ENCODE measurements at regions not wholly inside any gene's neighbourhood (a gene's known extent, or its start where the extent isn't known, plus 50 kb on each side); places are given as distances from the start of the nearest gene placed in this dataset.
"Not testable (repeated sequence)": the region's sequence is repeated elsewhere in the genome, so short reads cannot be mapped to it uniquely, and the experiment has no call there.

DNA sequence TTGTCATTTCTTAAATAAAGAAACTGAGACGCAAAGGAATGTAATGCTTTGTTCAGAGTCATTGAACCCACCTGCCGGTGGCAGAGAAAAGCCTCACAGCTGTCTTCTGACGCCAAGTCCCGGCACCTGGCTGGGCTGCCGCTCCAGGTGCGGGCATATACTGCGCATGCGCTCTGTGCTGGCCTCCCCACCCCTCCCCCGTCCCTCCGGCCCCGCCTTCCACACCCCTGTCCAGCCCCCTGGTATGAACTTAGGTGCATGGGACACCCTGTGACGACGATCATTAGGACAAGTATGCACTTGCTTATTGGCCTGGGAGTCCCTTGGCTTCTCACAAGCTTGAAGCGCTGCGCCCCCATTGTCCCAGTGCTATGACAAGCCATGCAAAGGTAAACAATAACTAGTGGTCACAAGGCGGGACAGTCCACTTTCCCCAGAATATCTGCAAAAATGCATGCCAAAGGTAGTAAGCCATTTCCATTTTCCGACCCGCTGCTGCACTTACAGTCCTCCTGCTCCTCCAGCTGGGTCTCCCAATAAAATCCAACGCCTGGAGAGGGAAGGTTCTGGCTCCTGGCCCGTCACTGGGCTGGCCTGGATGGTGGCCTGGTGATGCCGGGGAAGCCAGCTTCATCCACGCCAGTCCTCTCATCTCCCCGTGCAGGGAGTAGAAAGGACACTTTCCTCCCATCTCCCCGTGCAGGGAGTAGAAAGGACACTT is 100.4 kb downstream of the PSMG1 start:
- no peak for DNase-seq (ENCODE audit: low spot score)

DNA sequence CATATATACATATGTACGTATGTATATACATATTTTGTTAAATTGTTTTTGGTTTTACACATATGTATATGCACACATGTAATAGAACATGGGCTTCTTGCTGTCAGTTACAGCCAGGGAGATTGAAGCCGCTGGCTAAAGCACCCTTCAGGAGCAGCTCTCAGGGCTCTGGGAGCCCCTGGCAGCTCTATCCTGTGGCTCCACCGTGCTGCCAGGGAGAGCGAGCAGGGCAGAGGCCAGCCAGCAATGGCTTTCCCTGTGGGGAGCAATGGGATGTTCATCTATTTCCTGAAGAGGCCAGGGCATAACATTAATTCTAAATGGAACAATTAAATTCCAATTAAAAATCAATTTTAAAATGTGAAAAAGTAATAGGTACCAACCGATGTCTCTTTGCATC is 102.9 kb downstream of the PSMG1 start:
- no peak for DNase-seq (ENCODE audit: low spot score)

DNA sequence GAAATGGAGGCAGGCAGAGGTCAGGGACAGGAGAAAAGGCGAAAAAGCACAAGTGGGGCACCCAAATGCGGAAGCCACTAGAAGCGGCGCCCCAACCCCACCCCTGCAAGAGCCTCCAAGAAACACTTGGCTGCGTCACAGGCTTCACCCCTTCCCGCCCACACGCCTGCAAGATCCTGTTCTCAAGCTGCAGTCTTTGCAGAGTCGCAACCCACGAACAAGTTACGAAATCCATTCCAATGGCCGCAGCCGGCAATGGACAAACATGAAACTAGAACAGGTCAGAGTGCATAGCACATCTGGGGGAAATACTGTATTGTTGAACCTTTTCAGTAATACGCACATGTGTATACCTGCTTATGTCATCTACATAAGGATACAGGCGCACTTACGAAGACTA is 103.6 kb downstream of the PSMG1 start:
- peak; percentile 74 for DNase-seq (ENCODE audit: low spot score)

DNA sequence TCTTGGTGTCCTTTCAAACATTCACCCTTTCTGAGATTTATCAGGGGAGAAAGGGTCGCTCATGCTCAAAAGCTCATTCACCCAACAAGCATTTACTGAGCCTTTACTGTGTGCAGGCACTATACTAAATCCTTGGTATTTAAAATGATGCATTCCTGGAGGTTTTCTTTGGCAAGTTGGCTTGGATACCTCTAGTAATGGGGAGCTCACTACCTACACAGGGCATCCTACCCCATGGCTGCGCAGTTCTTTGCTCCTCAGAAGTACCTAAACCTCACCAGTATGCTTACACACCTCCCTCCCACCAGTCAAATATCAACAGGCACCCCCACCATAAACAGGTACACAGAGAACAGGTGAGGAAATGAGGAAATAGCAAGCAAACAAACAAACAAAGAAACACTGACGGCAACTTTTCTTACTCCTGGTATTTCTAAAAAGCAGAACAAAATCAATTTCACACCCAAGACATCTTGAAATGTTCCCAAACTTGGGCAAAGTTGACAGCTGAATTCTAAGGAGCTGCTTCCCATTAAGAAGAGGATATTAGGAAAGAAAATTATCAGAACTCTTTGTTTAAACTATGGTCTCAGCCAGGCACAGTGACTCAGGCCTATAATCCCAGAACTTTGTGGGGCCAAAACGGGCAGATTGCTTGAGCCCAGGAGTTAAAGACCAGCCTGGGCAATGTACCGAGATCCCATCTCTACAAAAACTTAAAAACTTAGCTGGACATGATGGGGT is 104.8 kb downstream of the PSMG1 start:
- no peak for DNase-seq (ENCODE audit: low spot score)

DNA sequence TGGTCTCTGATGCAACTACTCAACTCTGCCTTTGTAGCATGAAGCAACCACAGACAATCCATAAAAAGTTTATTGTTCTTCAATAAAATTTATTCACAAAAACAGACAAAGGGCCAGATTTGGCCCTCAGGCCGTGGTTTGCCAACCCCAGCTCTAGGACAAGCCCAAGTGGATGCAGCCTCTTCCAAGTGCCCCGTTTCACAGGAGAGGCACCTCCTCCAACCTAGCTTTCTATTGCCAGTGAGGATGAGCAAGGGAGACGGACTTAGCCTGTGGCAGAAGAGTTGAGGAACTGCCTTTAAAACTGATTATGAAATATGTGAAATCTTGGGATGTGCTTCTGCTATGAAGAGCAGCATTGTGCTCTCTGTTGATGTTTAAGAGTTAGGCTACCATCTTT is 105.4 kb downstream of the PSMG1 start:
- no peak for DNase-seq (ENCODE audit: low spot score)

DNA sequence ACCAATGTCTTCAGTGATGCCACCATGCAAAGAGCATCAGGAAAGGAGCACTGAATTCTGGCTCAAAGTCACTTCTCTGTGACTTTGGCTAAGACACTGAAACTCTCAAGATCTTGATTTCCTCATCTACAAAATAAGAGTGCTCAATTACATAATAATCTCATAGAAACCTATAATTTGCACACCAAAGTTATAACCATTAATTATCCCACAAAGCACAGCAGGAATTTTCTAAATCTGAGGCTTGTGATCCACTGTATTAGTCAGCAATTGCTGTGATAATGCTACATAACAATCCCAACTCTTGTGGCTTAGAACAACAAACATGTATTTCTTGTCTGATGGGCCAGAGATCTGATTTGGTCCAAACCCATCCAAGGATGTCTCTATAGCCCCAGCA is 108.7 kb downstream of the PSMG1 start:
- DNase-seq (ENCODE audit: low spot score): no peak

DNA sequence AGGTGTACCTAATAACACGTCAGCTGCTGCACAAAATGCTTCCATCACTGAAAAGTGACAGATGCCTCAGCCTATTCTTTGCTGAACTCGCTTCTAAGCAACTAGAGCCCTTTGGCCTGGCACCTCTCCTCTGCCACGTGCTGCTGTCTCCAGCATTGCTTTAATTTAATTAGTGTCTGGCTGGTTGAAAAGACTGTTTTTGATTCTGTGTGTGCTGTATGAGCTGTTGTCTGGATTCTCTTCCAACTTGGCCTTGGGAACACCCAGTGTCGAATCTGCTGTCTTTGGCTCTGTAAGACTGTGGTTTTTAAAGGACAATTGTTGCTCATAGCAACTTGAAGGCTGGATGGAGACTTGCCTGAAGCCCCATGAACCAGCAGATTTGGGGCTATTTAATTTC is 109.5 kb downstream of the PSMG1 start:
- DNase-seq (ENCODE audit: low spot score): no peak

DNA sequence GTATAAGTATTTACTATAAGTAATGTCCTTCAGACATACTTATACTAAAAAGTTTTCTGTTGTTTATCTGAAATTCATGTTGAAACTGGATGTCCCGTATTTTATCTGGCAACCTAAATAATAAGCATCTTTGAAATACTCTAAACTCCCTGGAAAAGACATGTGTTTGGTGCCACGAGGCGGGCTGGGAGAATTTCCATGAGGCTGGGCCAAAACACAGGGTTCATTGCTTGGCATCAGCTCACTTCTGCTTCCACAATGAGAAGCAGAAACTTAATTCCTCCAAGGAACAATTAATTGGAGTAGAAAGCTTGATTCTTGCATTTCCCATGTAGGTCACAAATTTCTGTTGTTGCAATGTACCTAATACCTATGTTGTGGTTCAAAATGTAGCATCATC is 110.2 kb downstream of the PSMG1 start:
- no peak for DNase-seq (ENCODE audit: low spot score)

DNA sequence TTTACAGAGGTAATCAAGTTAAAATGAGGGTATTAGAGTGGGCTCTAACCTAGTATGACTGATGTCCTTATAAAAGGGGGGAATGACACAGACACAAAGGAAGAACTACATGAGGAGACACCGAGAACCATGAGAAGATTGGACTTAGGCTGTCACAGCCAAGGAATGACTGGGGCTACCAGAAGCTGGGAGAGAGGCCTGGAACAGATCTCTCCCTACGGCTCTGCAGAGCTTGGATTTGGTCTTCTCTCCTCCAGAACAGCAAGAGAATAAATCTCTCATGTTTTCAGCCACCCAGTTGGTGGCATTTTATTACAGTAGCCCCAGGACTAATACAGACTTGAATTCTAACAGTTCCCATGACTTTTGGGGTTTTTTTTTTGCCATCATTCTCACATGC is 110.8 kb downstream of the PSMG1 start:
- DNase-seq (ENCODE audit: low spot score): no peak

DNA sequence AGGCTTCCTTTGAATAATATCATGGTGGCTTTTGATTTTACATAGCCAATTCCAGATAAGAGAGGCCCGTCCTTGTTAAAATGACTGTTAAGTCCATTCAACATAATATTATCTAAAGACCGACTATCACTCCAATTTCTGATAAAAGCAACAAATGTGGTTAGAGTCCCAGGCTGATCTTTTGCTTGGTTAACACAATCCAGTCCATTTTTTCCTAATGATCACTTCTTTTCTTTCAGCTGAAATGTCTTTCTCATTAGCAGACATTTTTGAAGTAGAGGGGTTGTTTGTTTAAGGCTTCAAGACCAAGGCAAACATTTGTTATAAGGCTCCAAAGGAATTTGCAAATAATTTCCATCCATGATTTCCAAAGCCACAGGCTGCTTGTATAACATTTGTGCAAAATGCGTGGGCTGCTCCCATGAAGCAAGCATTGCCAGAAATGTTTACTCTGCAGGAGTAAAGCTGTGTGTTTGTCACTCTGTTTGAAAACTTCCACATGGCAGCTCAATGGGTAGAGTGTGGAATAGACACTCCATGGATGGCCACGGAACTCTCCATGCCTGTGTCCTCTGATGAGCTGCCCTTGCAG is 111.5 kb downstream of the PSMG1 start:
- DNase-seq (ENCODE audit: low spot score): no peak

DNA sequence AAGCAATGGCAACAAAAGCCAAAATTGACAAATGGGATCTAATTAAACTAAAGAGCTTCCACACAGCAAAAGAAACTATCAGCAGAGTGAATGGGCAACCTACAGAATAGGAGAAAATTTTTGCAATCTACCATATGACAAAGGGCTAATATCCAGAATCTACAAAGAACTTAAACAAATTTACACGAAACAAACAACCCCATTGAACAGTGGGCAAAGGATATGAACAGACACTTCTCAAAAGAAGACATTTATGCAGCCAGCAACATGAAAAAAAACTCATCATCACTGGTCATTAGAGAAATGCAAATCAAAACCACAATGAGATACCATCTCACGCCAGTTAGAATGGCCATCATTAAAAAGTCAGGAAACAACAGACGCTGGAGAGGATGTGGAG is 113.4 kb downstream of the PSMG1 start:
- DNase-seq (ENCODE audit: low spot score): not testable (repeated sequence)

DNA sequence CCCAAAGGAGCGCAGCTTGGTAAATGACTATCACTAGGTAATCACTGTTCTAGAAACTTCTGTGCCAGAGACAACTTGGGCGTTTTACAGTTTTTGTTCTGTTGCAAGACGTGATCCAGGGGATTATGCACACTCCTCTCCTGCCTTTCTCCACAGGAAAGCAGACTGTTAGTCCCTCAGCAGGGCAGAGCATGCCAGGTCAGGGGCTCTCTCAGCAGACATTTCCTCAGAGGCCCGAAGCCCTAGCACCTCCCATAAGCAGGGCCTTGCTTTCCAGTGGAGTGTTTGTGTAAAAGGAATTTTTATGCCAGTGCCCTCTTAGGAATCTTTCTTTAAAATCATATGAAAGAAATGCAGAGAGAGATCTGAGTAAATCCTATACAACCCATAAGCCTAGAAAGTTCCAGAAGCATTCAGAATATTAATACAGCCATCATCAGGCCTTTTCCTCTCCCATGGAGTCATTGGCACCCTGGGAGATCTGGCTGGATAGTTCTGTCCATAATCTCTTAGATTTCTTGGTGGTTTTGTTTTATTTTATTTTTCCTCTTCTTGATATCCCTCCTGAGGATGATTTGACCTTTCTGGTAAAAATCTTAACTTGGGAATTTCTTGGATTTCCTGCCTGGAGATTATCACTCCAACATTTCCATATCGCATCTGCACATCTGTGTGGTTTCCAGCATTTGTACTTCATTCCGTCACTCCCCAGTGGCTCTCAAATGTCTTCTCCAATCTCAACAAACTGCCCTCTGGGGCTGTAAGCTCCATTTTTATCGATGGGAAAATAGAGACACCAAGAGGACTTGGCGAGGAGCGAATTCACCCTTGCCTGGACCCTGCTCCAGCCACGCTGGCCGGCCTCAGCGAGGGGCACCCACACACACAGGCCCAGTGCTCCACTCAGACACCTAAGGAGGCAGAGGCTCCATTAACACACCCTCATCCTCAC is 116.1 kb downstream of the PSMG1 start:
- DNase-seq (ENCODE audit: low spot score): no peak

DNA sequence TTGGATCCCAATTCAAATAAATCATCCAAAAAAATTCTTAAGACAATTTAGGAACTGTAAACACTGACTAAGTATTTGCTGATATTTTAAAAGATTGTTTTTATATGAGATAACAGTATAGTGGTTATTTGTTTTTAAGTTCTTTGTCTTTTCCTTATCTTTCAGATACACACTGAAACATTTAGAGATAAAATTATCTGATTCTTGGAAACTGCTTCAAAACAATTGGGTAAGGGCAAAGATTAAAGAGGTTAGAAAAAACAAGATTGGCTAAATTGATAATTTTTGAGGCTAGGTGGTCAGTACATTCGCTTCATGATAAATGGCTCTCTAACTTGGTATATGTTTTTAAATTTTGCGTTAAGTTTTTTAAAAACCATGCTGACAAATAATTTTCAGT is 117.3 kb downstream of the PSMG1 start:
- no peak for DNase-seq (ENCODE audit: low spot score)

DNA sequence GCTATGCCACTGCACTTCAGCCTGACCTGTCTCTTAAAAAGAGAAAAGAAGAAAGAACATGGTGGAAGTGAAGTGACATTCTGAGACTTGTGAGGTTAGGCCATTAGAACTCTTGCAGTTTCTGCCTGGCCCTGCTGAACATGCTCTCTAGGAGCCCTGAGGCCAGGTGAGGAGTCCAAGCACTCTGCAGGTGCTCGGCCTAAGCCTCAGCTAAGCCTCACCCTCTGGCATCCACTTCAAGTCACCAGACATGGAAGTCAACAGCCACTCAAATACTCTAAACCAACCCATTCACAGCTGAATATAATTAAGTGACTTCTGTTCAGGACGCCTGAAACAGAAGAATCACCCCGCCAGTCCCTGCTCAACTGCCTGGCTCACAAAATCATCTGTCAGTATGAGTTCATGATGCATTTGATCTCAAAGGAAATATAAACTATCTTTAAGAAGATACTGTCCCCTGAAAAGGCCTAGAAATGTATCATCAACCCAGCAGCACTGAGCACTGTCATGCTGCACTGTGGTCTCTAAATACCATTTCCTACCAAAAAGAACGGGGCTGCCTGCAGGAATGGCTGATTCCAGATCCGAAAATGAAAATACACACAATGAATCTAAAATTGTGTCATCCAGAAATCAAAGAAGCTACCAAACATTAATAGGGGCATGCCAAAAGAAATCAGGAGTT is 118.8 kb downstream of the PSMG1 start:
- DNase-seq (ENCODE audit: low spot score): no peak

DNA sequence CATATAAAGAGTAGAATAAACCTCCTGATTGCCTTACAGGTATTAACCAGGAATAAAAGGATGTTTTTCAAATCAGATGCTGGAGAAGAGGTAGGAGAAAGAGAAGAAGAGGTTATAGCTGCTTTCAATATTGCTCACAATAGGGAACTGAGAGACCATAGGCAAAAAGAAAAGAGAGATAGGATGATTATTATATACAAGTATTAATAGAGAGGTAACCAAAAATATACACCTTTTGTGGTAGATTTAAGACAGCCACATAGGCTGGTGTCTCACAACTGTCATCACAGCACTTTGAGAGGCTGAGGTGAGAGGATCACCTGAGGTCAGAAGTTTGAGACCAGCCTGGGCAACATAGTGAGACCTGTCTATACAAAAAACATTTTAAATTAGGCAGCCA is 119.7 kb downstream of the PSMG1 start:
- no peak for DNase-seq (ENCODE audit: low spot score)

DNA sequence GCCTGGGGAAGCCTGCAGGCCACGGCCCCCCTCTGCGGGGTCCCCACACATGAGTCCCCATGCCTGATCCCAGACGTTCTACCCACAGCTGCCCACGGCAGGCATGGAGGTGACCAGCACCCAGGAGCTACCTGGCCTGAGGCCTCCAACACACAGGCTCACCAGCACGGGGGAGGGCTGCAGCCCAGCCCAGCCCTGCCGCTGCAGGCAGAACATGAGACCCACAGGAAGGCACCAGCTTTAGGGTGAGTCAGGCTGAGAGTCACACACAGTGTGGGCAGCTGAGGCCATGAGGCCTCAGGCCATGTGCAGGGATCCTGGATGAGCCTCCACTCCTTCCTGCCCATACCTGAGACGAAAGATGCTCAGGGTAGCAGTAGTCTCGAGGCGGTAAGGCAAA is 121.1 kb downstream of the PSMG1 start:
- no peak for DNase-seq (ENCODE audit: low spot score)

DNA sequence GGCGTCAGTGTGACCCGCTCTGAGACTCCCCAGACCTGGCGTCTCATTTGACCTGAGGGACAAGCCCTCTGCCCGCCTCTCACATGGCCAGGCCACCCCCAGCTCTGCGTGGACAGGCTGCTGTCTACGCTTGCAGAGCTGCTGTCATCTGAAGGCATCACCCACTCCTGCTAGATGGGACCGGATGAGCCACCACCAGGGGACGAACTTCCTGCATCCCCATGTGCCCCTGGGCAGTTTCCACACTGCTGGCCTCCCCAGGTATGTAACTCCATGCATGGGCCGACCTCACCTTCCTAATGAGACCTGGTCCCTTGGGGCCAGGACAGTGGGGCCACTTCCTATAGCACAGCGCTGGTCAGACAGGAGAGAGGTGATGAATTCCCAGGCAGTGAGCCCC is 121.5 kb downstream of the PSMG1 start:
- DNase-seq (ENCODE audit: low spot score): no peak

DNA sequence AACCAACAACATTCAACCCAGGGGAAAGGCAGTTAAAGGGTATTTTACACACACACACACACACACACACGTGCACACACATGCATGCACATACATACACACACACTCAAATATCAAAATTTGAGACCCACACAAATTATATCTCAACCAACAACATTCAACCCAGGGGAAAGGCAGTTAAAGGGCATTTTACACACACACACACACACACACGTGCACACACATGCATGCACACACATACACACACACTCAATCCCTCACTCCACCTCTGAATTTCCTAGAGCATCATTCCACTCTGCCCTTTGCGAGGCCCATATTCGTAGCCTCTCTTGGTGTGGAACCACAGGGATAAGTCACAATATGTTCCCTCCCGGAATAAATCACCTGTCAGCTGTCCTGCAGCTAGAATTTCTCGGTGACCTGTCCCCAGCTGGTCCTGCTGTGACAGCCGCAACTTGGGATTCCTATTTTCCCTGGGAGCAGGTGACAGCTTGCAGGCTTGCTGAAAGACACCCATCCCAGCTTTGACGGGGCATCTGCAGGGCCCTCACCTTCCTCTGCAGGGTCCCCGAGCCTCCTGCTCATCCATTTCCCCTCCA is 122.7 kb downstream of the PSMG1 start:
- no peak for DNase-seq (ENCODE audit: low spot score)

DNA sequence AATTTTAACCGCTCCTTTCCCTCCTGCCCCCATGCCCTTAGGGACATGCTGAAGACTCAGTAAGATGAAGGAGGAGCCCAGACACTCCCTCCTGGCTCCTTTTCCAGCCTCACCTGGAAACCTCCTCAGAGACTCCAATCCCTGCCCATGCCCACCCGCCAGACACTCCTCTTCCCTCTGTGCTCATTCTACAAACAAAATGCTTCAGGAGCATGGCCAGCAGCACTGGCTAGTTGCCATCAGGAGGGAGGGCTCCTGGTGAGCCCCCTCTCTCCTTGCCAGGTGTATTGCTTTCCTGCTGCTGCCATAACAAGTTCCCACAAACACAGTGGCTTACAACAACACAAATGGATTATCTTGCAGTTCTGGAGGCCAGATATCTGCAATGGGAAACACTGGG is 126.1 kb downstream of the PSMG1 start:
- no peak for DNase-seq (ENCODE audit: low spot score)

DNA sequence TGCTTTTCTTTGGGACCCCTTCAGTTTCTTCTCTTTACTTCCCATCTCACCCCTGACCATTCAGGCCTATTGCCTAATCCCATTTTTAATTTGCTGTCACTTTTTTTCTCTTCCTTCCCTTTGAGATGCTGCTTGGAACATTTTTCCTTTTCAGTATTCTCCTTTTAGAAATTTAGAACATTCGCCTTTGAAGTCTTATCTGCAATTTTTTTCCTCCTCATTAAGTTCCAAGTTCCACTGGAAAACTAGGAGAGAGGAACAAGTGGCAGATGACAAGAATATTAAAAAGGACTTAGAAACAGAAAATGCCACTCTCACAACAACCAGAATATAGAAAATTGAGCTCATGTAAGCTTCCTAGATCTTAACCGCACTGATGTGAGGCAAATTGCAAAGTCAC is 126.6 kb downstream of the PSMG1 start:
- DNase-seq (ENCODE audit: low spot score): no peak

DNA sequence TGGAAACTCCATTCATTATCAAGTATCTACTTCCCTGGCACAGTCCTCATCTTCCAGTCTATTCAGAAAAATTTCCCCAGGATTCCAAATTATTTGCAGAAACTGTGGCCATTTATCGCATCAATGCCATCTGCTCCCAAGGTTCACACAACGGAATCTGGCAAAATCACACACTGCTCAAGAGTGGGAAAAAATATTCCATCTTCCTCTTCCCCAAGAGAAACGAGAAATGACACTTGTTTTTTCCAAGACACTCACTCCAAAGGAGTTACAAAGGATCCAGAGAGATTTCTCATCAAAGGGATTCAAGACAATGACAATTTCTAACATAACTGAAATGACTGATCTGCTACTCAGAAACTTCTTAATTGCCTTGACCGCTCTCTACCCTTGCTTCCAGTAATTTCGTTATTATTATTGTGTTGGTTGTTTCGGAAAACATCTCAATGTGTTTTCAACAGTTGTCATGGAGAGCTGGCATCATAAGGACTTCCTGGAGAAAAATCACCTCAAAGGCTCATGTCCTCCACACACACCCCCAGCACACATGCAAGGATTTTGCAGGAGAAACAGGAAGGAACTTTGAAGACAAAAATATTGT is 128.0 kb downstream of the PSMG1 start:
- no peak for DNase-seq (ENCODE audit: low spot score)
